ENCODE measurements at regions not wholly inside any gene's neighbourhood (a gene's known extent, or its start where the extent isn't known, plus 50 kb on each side); places are given as distances from the start of the nearest gene placed in this dataset.
A peak's percentile ranks its signal among the peaks of the same experiment; 100 is the strongest.

GRCh38 chr13:53188120-53188519 is 159.5 kb downstream of the OLFM4 start:
- Histone ChIP-seq H3K9me3 (ENCODE audit: control insufficient read depth in 4 of 4, insufficient read depth in 3 of 4, low read length in 3 of 4) (peaks cover 0 to 2% (median 0%) of the 10 kb centered on the region in 4 donors), H3K4me1 (ENCODE audit: control insufficient read depth in 5 of 5, insufficient read depth in 5 of 5, low read length in 5 of 5) (no peaks in the 10 kb centered on the region), H3K27ac (ENCODE audit: low read depth in 1 of 2, low read length in 1 of 2) (no peak overlapping the region), H3K9ac (ENCODE audit: insufficient read depth in 1 of 2, low read length in 2 of 2) (no peak overlapping the region), H3K36me3 (ENCODE audit: control insufficient read depth in 4 of 4, insufficient read depth in 4 of 4, low read length in 4 of 4) (no peaks in the 10 kb centered on the region), H3K4me3 (no peak overlapping the region), H3K27me3 (ENCODE audit: control insufficient read depth in 3 of 3, insufficient read depth in 3 of 3, low read length in 2 of 3) (peaks cover 0 to 9% (median 3%) of the 10 kb centered on the region in 3 donors)
- no peak for TF ChIP-seq CTCF (IDR thresholded peaks at IDR 0.05; ENCODE audit: control extremely low read depth, extremely low read depth)
- no peak for ATAC-seq (ENCODE audit: insufficient read depth, low FRiP score)
- 62 to 83% methylated on average over 2 of the region's 2 CpGs for WGBS, 2 donors
- DNase-seq, result no peak

- Histone ChIP-seq H3K9me3 (ENCODE audit: control insufficient read depth in 4 of 4, insufficient read depth in 3 of 4, low read length in 3 of 4) (no peaks in the 10 kb centered on the region), H3K4me3 (no peak overlapping the region), H3K9ac (ENCODE audit: insufficient read depth in 1 of 2, low read length in 2 of 2) (no peak overlapping the region), H3K36me3 (ENCODE audit: control insufficient read depth in 4 of 4, insufficient read depth in 4 of 4, low read length in 4 of 4) (no peaks in the 10 kb centered on the region), H3K27ac (ENCODE audit: low read depth in 1 of 2, low read length in 1 of 2) (no peak overlapping the region), H3K27me3 (ENCODE audit: control insufficient read depth in 3 of 3, insufficient read depth in 3 of 3, low read length in 2 of 3) (peaks cover 0 to 9% (median 3%) of the 10 kb centered on the region in 3 donors), H3K4me1 (ENCODE audit: control insufficient read depth in 5 of 5, insufficient read depth in 5 of 5, low read length in 5 of 5) (no peaks in the 10 kb centered on the region)
- 66 to 77% methylated on average over 1 of the region's 1 CpG for WGBS, 2 donors
- peak in 2 of 3 donors; percentile 3 to 28 for DNase-seq
- no peak for TF ChIP-seq CTCF (IDR thresholded peaks at IDR 0.05; ENCODE audit: control extremely low read depth, extremely low read depth)
- ATAC-seq (ENCODE audit: insufficient read depth, low FRiP score), result no peak
Measured at GRCh38 chr13:53189162-53189561, 160.5 kb downstream of the OLFM4 start.

GRCh38 chr13:53191091-53191490 is 162.5 kb downstream of the OLFM4 start:
- 10 to 20% methylated on average over 2 of the region's 2 CpGs for WGBS, 2 donors
- H3K27ac ChIP-seq (ENCODE audit: low read depth in 1 of 2, low read length in 1 of 2), result no peak overlapping the region
- DNase-seq (no peak), ATAC-seq (ENCODE audit: insufficient read depth, low FRiP score) (no peak)
- no peak overlapping the region for H3K4me3 ChIP-seq
- no peak for TF ChIP-seq CTCF (IDR thresholded peaks at IDR 0.05; ENCODE audit: control extremely low read depth, extremely low read depth)
- no peaks in the 10 kb centered on the region for H3K4me1 ChIP-seq (ENCODE audit: control insufficient read depth in 5 of 5, insufficient read depth in 5 of 5, low read length in 5 of 5)
- H3K36me3 ChIP-seq (ENCODE audit: control insufficient read depth in 4 of 4, insufficient read depth in 4 of 4, low read length in 4 of 4), result no peaks in the 10 kb centered on the region
- H3K27me3 ChIP-seq (ENCODE audit: control insufficient read depth in 3 of 3, insufficient read depth in 3 of 3, low read length in 2 of 3), result peaks cover 0 to 9% (median 3%) of the 10 kb centered on the region in 3 donors
- no peaks in the 10 kb centered on the region for H3K9me3 ChIP-seq (ENCODE audit: control insufficient read depth in 4 of 4, insufficient read depth in 3 of 4, low read length in 3 of 4)
- H3K9ac ChIP-seq (ENCODE audit: insufficient read depth in 1 of 2, low read length in 2 of 2), result no peak overlapping the region

- H3K27me3 ChIP-seq (ENCODE audit: control insufficient read depth in 3 of 3, insufficient read depth in 3 of 3, low read length in 2 of 3), result peaks cover 10 to 32% (median 13%) of the 10 kb centered on the region in 3 donors
- no peaks in the 10 kb centered on the region for H3K36me3 ChIP-seq (ENCODE audit: control insufficient read depth in 4 of 4, insufficient read depth in 4 of 4, low read length in 4 of 4)
- H3K9me3 ChIP-seq (ENCODE audit: control insufficient read depth in 4 of 4, insufficient read depth in 3 of 4, low read length in 3 of 4), result peaks cover 0 to 17% (median 0%) of the 10 kb centered on the region in 4 donors
- H3K4me3 ChIP-seq, result no peak overlapping the region
- ATAC-seq (ENCODE audit: insufficient read depth, low FRiP score), result no peak
- DNase-seq, result peak in 2 of 3 donors; percentile 10 to 31
- H3K9ac ChIP-seq (ENCODE audit: insufficient read depth in 1 of 2, low read length in 2 of 2), result no peak overlapping the region
- H3K4me1 ChIP-seq (ENCODE audit: control insufficient read depth in 5 of 5, insufficient read depth in 5 of 5, low read length in 5 of 5), result peaks cover 0 to 19% (median 5%) of the 10 kb centered on the region in 5 donors
- H3K27ac ChIP-seq (ENCODE audit: low read depth in 1 of 2, low read length in 1 of 2), result no peak overlapping the region
- no peak for TF ChIP-seq CTCF (IDR thresholded peaks at IDR 0.05; ENCODE audit: control extremely low read depth, extremely low read depth)
- 58 to 78% methylated on average over 1 of the region's 1 CpG for WGBS, 2 donors
Measured at GRCh38 chr13:53197424-53197823, 168.8 kb downstream of the OLFM4 start.
